Right atrium auricular region (tissue), 2 donors: ENCODE measurements at regions not wholly inside any gene's neighbourhood (a gene's known extent, or its start where the extent isn't known, plus 50 kb on each side); places are given as distances from the start of the nearest gene placed in this dataset.

Source experiments
- DNase-seq: peaks from one replicate; pipeline ENCODE4 v3.0.0-alpha.2; 2019; ENCODE audit warnings: low spot score
- H3K27ac ChIP-seq, 2 donors: fragments of 200-600 bp; sonication (generic); 1 replicate in 1 of 2; 2 replicates in 1 of 2; pipeline ENCODE4 v1.5.1; 2016 to 2019
- H3K27me3 ChIP-seq, 2 donors: fragments of 200-600 bp; sonication (generic); one replicate each; pipeline versions ENCODE4 v1.5.1 to v1.6.0; 2017 to 2019
- H3K36me3 ChIP-seq: fragments of 200-600 bp; sonication (generic); one replicate; pipeline ENCODE4 v1.5.1; 2016
- H3K4me1 ChIP-seq, 2 donors: fragments of 200-600 bp; sonication (generic); one replicate each; pipeline versions ENCODE4 v1.5.1 to v1.6.0; 2017 to 2019
- H3K4me3 ChIP-seq, 2 donors: fragments of 200-600 bp; sonication (generic); 1 replicate in 1 of 2; 2 replicates in 1 of 2; pipeline ENCODE4 v1.5.1; 2017 to 2019; ENCODE audit warnings: mild to moderate bottlenecking in 1 of 2, moderate library complexity in 1 of 2
- H3K9me3 ChIP-seq, 2 donors: fragments of 200-600 bp; sonication (generic); one replicate each; pipeline ENCODE4 v1.5.1; 2019
- CTCF ChIP-seq, 2 donors: fragments of 200-600 bp; sonication (generic); IDR thresholded peaks; one replicate each; pipeline ENCODE4 v1.5.1; 2019; ENCODE audit warnings: antibody characterized with exemption in 2 of 2

GRCh38 chr12:92338102-92338501, 192.5 kb upstream of the BTG1 start:
- no peak overlapping the region for H3K27ac ChIP-seq
- no peak for TF ChIP-seq CTCF (IDR thresholded peaks at IDR 0.05)
- no peak for DNase-seq

GRCh38 chr12:92337128-92337527, 191.5 kb upstream of the BTG1 start:
- no peak for DNase-seq
- no peak overlapping the region for H3K4me3 ChIP-seq
- H3K27me3 ChIP-seq, result no peaks in the 10 kb centered on the region
- no peak overlapping the region for H3K27ac ChIP-seq
- no peak for TF ChIP-seq CTCF (IDR thresholded peaks at IDR 0.05)
- peaks cover 0 to 9% of the 10 kb centered on the region in 2 donors for H3K4me1 ChIP-seq
- H3K9me3 ChIP-seq, result no peaks in the 10 kb centered on the region
- H3K36me3 ChIP-seq, result no peaks in the 10 kb centered on the region

More at GRCh38 chr12:92338102-92338501, 192.5 kb upstream of the BTG1 start:
- Histone ChIP-seq H3K36me3 (no peaks in the 10 kb centered on the region), H3K27me3 (no peaks in the 10 kb centered on the region), H3K4me1 (peaks cover 0 to 9% of the 10 kb centered on the region in 2 donors), H3K9me3 (no peaks in the 10 kb centered on the region), H3K4me3 (no peak overlapping the region)

- H3K4me1 ChIP-seq, result peaks cover 0 to 9% of the 10 kb centered on the region in 2 donors
- H3K27me3 ChIP-seq, result no peaks in the 10 kb centered on the region
- no peak overlapping the region for H3K4me3 ChIP-seq
- H3K36me3 ChIP-seq, result no peaks in the 10 kb centered on the region
- no peak for DNase-seq
- H3K9me3 ChIP-seq, result no peaks in the 10 kb centered on the region
- no peak overlapping the region for H3K27ac ChIP-seq
- TF ChIP-seq CTCF (IDR thresholded peaks at IDR 0.05), result no peak
These were observed 191.0 kb upstream of the BTG1 start for GRCh38 chr12:92336641-92337040.

- no peak for TF ChIP-seq CTCF (IDR thresholded peaks at IDR 0.05)
- H3K27ac ChIP-seq, result no peak overlapping the region
- H3K27me3 ChIP-seq, result no peaks in the 10 kb centered on the region
- H3K9me3 ChIP-seq, result no peaks in the 10 kb centered on the region
- DNase-seq, result no peak
- H3K4me3 ChIP-seq, result no peak overlapping the region
- H3K36me3 ChIP-seq, result no peaks in the 10 kb centered on the region
- peaks cover 0 to 9% of the 10 kb centered on the region in 2 donors for H3K4me1 ChIP-seq
These were observed 190.2 kb upstream of the BTG1 start for GRCh38 chr12:92335831-92336230.

- H3K27me3 ChIP-seq, result no peaks in the 10 kb centered on the region
- no peaks in the 10 kb centered on the region for H3K36me3 ChIP-seq
- H3K4me1 ChIP-seq, result peaks cover 0 to 9% of the 10 kb centered on the region in 2 donors
- H3K9me3 ChIP-seq, result no peaks in the 10 kb centered on the region
- DNase-seq, result no peak
- H3K4me3 ChIP-seq, result no peak overlapping the region
- H3K27ac ChIP-seq, result no peak overlapping the region
- no peak for TF ChIP-seq CTCF (IDR thresholded peaks at IDR 0.05)
These were observed 188.9 kb upstream of the BTG1 start for GRCh38 chr12:92334552-92334951.

- no peaks in the 10 kb centered on the region for H3K4me1 ChIP-seq
- TF ChIP-seq CTCF (IDR thresholded peaks at IDR 0.05), result no peak
- no peaks in the 10 kb centered on the region for H3K9me3 ChIP-seq
- no peak for DNase-seq
- H3K36me3 ChIP-seq, result no peaks in the 10 kb centered on the region
- no peaks in the 10 kb centered on the region for H3K27me3 ChIP-seq
- H3K27ac ChIP-seq, result no peak overlapping the region
- no peak overlapping the region for H3K4me3 ChIP-seq
These were observed 186.9 kb upstream of the BTG1 start for GRCh38 chr12:92332552-92332951.
